Panc1 (cell line): ENCODE measurements at regions not wholly inside any gene's neighbourhood (a gene's known extent, or its start where the extent isn't known, plus 50 kb on each side); places are given as distances from the start of the nearest gene placed in this dataset.

Experiments used
- ATAC-seq: fragments of 200-7000 bp; cut with Tn5 transposase; 2 replicates; pipeline ENCODE4 v1.9.1; 2020; ENCODE audit warnings: mild to moderate bottlenecking, moderate library complexity
- BruUV-seq: library from RNA; stranded (reverse); fragments of 400-500 nt; replicated peaks from 2 replicates; lab custom pipeline; 2021; lab: Mats Ljungman, UMichigan
- CTCF ChIA-PET: fragments of 300-600 bp; sonication (Branson Sonifier 250); formaldehyde crosslinking; loops from one replicate; lab custom pipeline; 2022; ENCODE audit warnings: antibody characterized with exemption; lab: Charles Lee
- POLR2A ChIA-PET: fragments of 300-600 bp; sonication (Branson Sonifier 250); formaldehyde crosslinking; loops from one replicate; lab custom pipeline; 2022; ENCODE audit warnings: antibody characterized with exemption; lab: Charles Lee
- DNase-seq: peaks from one replicate; pipeline ENCODE4 v3.0.0-alpha.2; 2010; ENCODE audit warnings: low read depth, low spot score
- H3K27ac ChIP-seq: 2 replicates; pipeline ENCODE4 v1.5.1; 2011; ENCODE audit warnings: mild to moderate bottlenecking, low read length, inconsistent platforms
- H3K27me3 ChIP-seq: fragments of 200-500 bp; sonication (Bioruptor generic); 2 replicates; pipeline ENCODE4 v1.6.0; 2014; ENCODE audit warnings: low read length, inconsistent platforms; ENCODE audit not compliant: control insufficient read depth, insufficient read depth
- H3K36me3 ChIP-seq: fragments of 200-500 bp; sonication (Bioruptor generic); 2 replicates; pipeline ENCODE4 v1.5.1; 2014; ENCODE audit warnings: inconsistent platforms, mild to moderate bottlenecking, low read length, moderate library complexity; ENCODE audit not compliant: control insufficient read depth, insufficient read depth
- H3K4me1 ChIP-seq: 2 replicates; pipeline ENCODE4 v1.5.1; 2011; ENCODE audit warnings: inconsistent platforms, mild to moderate bottlenecking, low read length, moderate library complexity; ENCODE audit not compliant: control insufficient read depth, insufficient read depth
- H3K4me3 ChIP-seq, 2 experiments: 2 replicates each; pipeline ENCODE4 v1.5.1; 2011 to 2012; ENCODE audit warnings: low read depth in 2 of 2, low read length in 2 of 2, mild to moderate bottlenecking in 2 of 2, inconsistent platforms in 1 of 2, moderate library complexity in 1 of 2
- H3K9me3 ChIP-seq: fragments of 200-500 bp; sonication (Bioruptor generic); 2 replicates; pipeline ENCODE4 v1.5.1; 2014; ENCODE audit warnings: low read depth, mild to moderate bottlenecking, inconsistent platforms, low read length, moderate library complexity; ENCODE audit not compliant: control insufficient read depth, insufficient read depth
- POLR2AphosphoS5 ChIP-seq: IDR thresholded peaks from 2 replicates; pipeline ENCODE4 v1.6.1; 2012; ENCODE audit warnings: mild to moderate bottlenecking, low read depth, low read length, moderate library complexity
- SIN3A ChIP-seq: IDR thresholded peaks from 2 replicates; pipeline ENCODE4 v1.6.1; 2012; ENCODE audit warnings: low read depth, mild to moderate bottlenecking, low read length, moderate library complexity, borderline replicate concordance; ENCODE audit not compliant: insufficient read depth
- TCF7L2 ChIP-seq: IDR thresholded peaks from 2 replicates; pipeline ENCODE4 v1.6.1; 2011; ENCODE audit warnings: mild to moderate bottlenecking, low read depth, low read length, inconsistent platforms
- in situ Hi-C: cut with HindIII; loops from 2 replicates; pipeline ENCODE4 v1.10.0; 2016; ENCODE audit warnings: low sequenced_read_pairs, low pct_unique_long_range_greater_than_20kb
- intact Hi-C: fragments of 100-400 bp; cut with micrococcal nuclease; formaldehyde crosslinking; loops from one replicate; pipeline ENCODE4 v1.10.0; 2022; ENCODE audit not compliant: unreplicated experiment
- TF ChIP-seq, protein P1 (sequence below), 2 experiments: IDR thresholded peaks; 2 replicates each; pipeline ENCODE4 v1.6.1; 2011 to 2012; ENCODE audit warnings: low read depth in 2 of 2, control low read depth in 1 of 2, low read length in 1 of 2, mild to moderate bottlenecking in 1 of 2, moderate library complexity in 1 of 2; ENCODE audit not compliant: insufficient read depth in 1 of 2
- TF ChIP-seq, protein P2 (sequence below): fragments of 450-650 bp; IDR thresholded peaks from 2 replicates; pipeline ENCODE4 v1.5.1; 2017; ENCODE audit warnings: mild to moderate bottlenecking

DNA sequence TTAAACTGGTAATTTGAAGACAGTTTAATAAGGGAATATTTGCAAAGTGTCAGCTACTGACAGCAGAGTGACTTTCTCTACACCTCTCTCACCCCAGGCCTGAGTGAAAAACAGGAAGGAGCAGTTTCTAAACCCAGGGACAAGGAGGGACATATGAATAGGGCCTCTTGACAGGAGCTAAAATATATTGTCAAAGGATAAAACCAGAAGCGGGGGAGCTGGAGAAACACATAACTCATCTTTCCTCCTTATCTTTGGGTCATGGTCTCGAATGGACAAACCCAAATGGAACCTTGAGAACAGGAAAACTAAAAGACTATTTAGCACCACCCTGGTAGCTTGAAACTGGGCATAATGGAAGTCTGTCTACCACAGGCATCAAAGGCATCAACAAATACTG lies 197.5 kb upstream of the FOXA2 start:
- intact Hi-C loops: no loop called here
- ChIA-PET POLR2A (no interaction called here), CTCF (no interaction called here)
- Histone ChIP-seq H3K27ac (no peak overlapping the region), H3K27me3 (no peaks in the 10 kb centered on the region), H3K4me3 (no peak overlapping the region), H3K9me3 (no peaks in the 10 kb centered on the region), H3K4me1 (no peaks in the 10 kb centered on the region), H3K36me3 (no peaks in the 10 kb centered on the region)
- ATAC-seq (no peak), DNase-seq (no peak)
- in situ Hi-C loops: no loop called here
- TF ChIP-seq TCF7L2 (no peak), POLR2AphosphoS5 (no peak)
- BruUV-seq: no TSS peak

DNA sequence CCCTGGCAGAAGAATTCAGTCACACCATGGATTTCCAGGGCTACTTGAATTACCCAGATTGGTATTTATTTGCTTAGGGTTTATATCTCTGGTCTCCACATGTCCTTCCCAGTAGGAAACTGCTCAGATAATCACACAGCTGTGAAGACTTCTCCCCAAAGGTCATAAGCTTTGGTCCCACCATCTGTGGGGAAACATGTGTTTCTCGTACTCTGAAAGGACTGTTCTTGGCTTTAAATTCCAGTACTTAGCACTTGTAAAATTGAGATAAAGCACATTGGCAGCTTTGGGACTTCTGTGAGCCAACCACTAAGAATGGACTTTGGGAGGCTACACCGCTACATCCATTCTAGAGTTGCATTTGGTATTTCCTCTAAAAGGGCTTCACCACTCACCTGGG lies 205.3 kb upstream of the FOXA2 start:
- TF ChIP-seq, protein P1, sequence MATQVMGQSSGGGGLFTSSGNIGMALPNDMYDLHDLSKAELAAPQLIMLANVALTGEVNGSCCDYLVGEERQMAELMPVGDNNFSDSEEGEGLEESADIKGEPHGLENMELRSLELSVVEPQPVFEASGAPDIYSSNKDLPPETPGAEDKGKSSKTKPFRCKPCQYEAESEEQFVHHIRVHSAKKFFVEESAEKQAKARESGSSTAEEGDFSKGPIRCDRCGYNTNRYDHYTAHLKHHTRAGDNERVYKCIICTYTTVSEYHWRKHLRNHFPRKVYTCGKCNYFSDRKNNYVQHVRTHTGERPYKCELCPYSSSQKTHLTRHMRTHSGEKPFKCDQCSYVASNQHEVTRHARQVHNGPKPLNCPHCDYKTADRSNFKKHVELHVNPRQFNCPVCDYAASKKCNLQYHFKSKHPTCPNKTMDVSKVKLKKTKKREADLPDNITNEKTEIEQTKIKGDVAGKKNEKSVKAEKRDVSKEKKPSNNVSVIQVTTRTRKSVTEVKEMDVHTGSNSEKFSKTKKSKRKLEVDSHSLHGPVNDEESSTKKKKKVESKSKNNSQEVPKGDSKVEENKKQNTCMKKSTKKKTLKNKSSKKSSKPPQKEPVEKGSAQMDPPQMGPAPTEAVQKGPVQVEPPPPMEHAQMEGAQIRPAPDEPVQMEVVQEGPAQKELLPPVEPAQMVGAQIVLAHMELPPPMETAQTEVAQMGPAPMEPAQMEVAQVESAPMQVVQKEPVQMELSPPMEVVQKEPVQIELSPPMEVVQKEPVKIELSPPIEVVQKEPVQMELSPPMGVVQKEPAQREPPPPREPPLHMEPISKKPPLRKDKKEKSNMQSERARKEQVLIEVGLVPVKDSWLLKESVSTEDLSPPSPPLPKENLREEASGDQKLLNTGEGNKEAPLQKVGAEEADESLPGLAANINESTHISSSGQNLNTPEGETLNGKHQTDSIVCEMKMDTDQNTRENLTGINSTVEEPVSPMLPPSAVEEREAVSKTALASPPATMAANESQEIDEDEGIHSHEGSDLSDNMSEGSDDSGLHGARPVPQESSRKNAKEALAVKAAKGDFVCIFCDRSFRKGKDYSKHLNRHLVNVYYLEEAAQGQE (IDR thresholded peaks at IDR 0.05; ENCODE audit: insufficient read depth in 1 of 2, low read depth in 2 of 2, low read length in 1 of 2): no peak
- TF ChIP-seq, protein P2, sequence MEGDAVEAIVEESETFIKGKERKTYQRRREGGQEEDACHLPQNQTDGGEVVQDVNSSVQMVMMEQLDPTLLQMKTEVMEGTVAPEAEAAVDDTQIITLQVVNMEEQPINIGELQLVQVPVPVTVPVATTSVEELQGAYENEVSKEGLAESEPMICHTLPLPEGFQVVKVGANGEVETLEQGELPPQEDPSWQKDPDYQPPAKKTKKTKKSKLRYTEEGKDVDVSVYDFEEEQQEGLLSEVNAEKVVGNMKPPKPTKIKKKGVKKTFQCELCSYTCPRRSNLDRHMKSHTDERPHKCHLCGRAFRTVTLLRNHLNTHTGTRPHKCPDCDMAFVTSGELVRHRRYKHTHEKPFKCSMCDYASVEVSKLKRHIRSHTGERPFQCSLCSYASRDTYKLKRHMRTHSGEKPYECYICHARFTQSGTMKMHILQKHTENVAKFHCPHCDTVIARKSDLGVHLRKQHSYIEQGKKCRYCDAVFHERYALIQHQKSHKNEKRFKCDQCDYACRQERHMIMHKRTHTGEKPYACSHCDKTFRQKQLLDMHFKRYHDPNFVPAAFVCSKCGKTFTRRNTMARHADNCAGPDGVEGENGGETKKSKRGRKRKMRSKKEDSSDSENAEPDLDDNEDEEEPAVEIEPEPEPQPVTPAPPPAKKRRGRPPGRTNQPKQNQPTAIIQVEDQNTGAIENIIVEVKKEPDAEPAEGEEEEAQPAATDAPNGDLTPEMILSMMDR: no peak
- TF ChIP-seq SIN3A: no peak
- no peak for TF ChIP-seq POLR2AphosphoS5
- Histone ChIP-seq H3K27ac (no peak overlapping the region), H3K27me3 (no peaks in the 10 kb centered on the region; the same call in 1 of the 2 replicates), H3K4me1 (no peaks in the 10 kb centered on the region), H3K4me3 (no peak overlapping the region), H3K9me3 (no peaks in the 10 kb centered on the region), H3K36me3 (no peaks in the 10 kb centered on the region)
- DNase-seq (no peak), ATAC-seq (no peak)
- ChIA-PET CTCF (no interaction called here), POLR2A (no interaction called here)
- in situ Hi-C loops (no loop called here), intact Hi-C loops (no loop called here)
- no TSS peak for BruUV-seq

DNA sequence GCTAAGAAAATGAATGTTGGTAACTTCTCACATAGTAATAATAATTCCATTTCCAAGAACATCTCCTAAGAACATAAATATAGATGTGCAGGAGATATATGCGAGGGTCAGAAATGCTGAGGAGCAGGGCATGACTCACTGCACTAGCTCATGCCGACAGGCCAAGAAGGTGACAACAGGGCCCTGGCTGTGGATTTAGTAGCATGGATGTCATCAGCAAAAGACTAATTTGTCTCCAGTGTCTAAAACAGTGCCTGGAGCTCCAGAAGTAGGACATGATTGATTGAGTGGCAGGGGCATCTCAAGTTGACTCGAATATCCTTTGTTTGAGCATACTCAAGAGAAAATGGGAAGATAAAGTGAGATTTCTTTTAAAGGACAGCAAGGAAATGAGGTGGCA lies 207.0 kb upstream of the FOXA2 start:
- Histone ChIP-seq H3K27ac (no peak overlapping the region), H3K4me3 (no peak overlapping the region), H3K27me3 (no peaks in the 10 kb centered on the region; the same call in 1 of the 2 replicates), H3K36me3 (no peaks in the 10 kb centered on the region), H3K9me3 (no peaks in the 10 kb centered on the region), H3K4me1 (no peaks in the 10 kb centered on the region)
- in situ Hi-C loops (no loop called here), intact Hi-C loops (no loop called here)
- ChIA-PET POLR2A (no interaction called here), CTCF (no interaction called here)
- no TSS peak for BruUV-seq
- TF ChIP-seq POLR2AphosphoS5 (no peak), TCF7L2 (no peak), SIN3A (no peak)
- TF ChIP-seq, protein P2: no peak
- TF ChIP-seq, protein P1 (IDR thresholded peaks at IDR 0.05; ENCODE audit: insufficient read depth in 1 of 2, low read depth in 2 of 2, low read length in 1 of 2): no peak
- ATAC-seq: no peak
- no peak for DNase-seq
